NCI-H146 (cell line): ENCODE measurements at regions not wholly inside any gene's neighbourhood (a gene's known extent, or its start where the extent isn't known, plus 50 kb on each side); places are given as distances from the start of the nearest gene placed in this dataset.
"Not testable (repeated sequence)": the region's sequence is repeated elsewhere in the genome, so short reads cannot be mapped to it uniquely, and the experiment has no call there.

Source experiments
- DNase-seq: peaks from one replicate; lab custom pipeline; 2025; lab: John Stamatoyannopoulos, UW

DNA sequence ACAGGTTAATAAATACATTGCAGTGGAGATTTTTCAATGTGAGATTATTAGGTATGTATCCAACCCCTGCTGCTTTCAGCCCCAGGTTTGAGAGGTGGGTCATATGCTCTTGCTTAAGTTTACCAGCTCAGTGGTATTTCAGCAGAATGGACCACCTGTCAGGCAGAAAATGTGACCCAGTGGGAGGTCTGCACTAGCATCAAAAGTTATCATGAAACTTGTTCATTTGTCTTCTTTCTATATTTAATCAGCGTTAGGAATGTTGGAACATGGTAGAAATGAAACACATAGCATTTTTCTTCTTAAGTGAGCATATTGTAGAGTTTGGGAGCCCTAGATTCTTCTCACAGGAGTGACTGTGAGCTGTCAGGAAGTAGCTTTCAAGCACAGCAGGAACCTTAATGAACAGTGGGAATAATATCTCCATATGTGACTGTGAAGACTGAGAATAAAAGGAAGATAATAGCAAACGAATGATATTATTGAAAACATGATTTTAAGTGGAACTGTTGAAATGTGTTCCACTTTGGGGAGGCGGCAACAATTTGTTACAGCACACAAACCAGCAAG lies 596.9 kb upstream of the CDH6 start:
- peak; percentile 86 for DNase-seq

DNA sequence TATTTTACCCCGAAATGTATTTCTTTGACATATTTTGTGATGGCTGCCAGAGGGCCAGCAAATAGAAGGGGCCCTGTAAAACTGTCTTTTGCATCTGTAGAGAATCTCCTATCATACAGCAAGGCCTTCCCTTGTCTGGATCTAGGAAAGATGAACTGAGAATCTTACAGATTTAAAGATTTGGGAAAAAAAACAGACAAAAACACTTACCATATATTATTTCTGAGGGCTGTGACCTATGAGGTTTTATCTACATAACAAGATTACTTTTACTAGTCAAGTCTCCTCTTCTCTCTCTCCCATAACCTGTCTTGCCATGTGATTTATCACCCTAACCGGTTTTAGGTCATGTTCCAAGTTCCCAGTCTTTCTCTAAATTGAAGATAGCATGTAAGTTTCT lies 599.2 kb upstream of the CDH6 start:
- DNase-seq, result no peak

DNA sequence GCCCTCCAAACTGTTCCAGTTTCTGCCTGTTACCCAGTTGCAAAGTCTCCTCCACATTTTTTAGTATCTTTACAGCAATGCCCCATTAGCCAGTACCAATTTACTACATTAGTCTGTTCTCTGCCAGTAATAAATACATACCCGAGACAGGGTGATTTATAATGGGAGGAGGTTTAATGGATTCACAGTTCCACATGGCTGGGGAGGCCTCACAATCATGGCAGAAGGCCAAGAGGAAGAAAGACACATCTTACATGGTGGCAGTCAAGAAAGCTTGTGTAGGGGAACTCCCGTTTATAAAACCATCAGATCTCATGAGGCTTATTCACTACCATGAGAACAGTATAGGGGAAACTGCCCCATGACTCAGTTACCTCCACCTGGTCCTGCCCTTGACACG lies 600.7 kb upstream of the CDH6 start:
- no peak for DNase-seq

- DNase-seq, result no peak
Observed at GRCh38 chr5:30581198-30581935, 612.1 kb upstream of the CDH6 start.

- no peak for DNase-seq
Observed at GRCh38 chr5:30574761-30575160, 618.7 kb upstream of the CDH6 start.

DNA sequence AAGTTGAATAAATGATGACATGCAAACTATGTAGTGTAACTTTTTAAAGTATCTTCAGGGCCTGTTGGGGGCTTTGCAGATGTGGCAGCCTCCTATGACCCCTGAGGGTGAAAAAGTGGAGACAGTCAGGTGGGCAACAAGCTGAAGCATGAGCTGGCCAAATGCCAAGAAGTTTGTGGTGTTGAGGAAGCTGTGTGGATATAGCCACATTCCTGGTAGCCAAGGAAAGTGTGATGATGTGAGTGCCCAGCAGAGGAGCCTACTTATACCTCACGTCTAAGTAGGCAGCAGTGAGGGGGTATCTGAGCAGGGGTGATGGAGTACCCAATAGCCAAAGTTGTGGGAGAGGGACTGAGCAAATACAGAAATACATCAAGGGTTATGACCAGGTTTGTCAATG lies 621.2 kb upstream of the CDH6 start:
- DNase-seq, result no peak

DNA sequence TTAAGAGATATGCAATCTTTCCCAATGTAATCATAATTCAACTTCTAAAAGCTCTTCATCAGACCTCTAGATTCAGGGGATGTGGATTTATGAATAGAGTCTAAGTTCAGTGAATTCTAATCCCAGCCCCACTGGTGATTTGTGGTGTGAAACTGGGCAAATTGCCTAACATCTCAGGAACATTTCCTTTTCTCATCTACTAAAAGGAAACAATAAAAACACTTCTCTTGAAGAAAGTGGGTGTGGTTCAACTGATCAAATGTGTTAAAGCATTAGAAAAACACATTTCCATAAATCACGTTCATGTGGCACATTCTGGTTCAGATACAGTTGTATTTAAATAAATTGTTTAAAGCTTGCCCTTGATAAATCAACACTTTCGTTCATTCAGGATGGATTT lies 631.7 kb upstream of the CDH6 start:
- no peak for DNase-seq

GRCh38 chr5:30551618-30552017 lies 641.9 kb upstream of the CDH6 start:
- no peak for DNase-seq

DNA sequence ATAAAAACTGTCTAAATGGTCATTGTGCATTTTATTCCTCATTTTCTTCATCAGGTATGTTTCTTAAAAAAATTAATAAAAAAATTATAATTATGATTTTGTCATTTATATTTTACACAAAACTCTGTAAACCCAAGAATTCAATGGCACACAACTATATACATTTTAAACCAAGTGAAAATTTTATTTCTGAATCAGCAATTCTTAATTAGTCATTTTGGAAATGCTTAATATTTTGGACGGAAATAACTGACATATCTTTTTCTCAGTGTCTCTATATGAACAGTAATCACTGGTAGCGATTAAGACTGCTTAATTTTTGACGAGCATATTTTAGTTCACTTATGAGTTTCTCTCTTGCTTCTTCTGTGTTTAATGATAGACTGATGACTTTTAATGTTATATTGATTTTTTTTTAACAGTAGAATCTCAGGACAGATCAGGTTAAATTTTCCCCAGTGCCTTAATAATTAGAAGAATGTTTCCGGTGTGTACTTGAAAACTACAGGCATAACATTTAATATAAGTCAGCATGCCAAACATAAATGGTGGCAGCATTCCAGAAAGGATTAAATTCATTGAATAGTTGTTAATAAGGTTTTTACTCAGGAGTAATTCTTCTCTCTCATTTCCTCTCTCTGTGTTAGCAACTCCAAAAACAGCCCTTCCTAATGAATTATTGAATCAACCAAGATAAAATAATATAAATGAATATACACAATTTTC lies 644.7 kb upstream of the CDH6 start:
- no peak for DNase-seq

DNA sequence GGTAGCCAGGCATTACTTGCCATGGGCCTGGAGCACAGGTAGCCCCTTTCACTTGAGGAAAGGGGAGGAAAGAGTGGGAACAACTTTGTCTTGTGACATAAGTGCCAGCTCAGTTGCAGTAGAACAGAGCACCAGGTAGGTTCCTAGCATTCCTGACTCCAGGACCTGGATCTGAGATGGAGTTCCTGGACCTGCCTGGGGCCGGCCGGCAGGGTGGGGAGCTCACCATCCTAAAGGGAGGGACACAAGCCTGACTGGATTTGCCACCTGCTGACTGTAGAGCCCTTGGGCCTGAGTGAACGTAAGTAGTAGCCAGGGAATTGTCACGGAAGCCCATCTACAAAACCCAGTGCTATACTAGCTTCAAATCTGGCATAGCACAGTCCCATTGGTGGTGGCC lies 653.3 kb upstream of the CDH6 start:
- no peak for DNase-seq

- DNase-seq, result no peak
Observed at GRCh38 chr5:30539004-30539634, 654.4 kb upstream of the CDH6 start.

DNA sequence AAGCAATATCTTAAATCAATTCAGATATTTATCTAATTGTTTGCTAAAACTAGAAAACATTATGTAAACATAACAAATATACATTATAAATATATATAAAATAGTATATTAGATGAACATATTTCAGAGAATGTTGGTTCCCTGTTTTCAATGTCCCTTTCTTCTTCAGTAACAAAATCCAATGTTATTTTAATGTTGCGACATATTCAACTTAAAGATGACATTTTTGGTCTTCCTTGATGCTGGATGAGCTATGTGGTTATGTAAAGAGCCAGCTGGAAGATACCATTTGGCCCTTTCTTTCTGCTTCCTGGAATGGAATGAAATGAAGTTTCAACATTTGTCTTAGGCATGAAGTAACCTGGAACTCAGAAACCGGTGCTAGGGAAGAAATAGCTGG lies 668.1 kb upstream of the CDH6 start:
- DNase-seq, result no peak

GRCh38 chr5:30524428-30524827 lies 669.1 kb upstream of the CDH6 start:
- DNase-seq, result no peak

DNA sequence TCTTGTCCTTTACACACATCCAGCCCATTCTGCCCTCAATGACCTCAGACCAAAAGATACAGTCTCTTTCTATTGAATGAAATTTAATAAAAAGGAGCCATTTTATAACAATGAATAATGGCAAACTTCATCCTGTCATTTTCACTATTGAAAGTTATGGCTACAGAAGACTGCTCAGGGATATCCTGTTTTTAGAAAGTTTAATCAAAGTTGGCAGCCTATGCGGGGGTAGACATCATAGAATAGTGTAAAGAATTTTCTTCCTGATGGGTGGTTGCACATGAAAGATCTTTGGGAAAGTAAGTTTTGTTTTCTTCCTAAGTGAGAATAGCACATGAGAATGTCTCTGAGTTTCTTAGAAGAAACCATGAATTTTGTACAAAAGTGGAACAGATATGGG lies 670.4 kb upstream of the CDH6 start:
- no peak for DNase-seq

DNA sequence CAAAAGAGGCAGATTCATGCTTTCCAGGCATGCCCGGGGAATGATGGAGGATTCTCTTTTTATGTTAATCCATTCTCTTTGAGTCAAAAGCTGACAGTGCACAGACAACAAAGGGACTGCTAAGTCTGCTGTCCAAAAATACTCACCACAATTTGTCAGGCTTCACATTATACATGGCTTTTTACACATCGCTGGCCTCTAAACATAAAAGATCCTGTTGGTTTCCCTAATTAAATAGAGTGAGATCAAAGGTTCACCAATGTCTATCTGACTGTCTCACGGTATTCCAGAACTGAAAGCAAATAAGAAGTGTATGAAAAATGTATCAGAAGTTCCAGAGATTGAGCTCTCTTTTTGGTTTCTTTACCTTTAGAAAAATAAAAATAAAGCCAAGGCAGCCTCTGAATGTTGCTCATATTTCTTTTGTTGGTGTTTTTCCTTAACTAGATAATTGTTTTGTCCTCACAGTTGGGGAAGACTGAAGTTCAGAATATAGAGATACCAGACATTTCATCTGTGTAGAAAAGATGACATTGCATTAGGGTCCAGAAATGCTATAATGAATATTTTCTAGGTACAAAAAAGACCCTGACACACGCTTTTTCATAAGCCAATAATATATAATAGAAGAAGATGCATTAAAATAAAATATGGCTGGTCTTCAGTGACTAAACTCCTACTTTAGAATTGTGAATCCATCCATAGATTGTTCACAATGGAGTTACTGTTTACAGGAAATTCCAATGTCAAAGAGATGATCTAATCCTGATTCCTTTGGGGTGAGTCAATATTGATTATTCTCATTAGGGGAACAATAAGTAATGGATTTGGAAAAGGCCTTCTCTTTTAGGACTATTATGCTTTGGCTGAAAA lies 688.2 kb upstream of the CDH6 start:
- peak; percentile 66 for DNase-seq

DNA sequence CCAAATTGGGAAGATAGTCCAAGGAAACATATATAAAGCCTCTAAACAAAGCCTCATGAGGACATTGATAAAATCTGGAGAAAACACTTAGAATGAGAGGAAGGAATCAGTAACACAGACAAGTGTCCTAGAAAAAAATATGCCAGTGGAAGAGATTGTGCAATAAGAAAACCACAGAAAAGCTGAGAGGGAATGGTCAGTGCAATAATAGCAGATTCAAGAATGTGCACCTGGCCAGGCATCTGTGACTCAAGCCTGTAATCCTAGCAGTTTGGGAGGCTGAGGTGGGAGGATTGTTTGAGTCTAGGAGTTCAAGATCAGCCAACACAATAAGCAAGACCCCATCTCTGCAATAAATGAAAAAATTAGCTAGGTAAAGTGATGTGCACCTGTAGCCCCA lies 691.2 kb upstream of the CDH6 start:
- no peak for DNase-seq

GRCh38 chr5:30501065-30501464 lies 692.4 kb upstream of the CDH6 start:
- DNase-seq, result no peak

GRCh38 chr5:30500513-30500912 lies 693.0 kb upstream of the CDH6 start:
- DNase-seq, result no peak

DNA sequence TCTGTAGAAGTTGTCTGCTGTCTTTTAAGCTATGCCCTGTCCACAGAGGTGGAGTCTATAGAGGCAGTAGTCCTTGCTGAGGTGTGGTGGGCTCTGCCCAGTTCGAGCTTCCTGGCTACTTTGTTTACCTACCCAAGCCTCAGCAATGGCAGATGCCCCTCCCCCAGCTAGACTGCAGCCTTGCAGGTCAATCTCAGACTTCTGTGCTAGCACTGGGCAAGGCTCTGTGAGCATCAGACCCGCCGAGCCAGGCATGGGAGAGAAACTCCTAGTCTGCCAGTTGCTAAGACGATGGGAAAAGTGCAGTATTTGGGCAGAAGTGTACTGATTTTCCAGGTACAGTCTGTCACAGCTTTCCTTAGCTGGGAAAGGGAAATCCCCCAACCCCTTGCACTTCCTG lies 694.1 kb upstream of the CDH6 start:
- no peak for DNase-seq

DNA sequence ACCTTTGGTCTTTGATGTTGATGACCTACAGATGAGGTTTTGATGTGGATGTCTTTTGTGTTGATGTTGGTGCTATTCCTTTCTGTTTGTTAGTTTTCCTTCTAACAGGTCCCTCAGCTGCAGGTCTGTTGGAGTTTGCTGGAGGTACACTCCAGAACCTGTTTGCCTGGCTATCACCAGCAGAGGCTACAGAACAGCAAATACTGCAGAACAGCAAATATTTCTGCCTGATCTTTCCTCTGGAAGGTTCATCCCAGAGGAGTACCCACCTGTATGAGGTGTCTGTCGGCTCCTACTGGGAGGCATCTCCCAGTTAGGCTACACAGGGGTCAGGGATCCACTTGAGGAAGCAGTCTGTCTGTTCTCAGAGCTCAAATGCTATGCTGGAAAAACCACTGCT lies 694.5 kb upstream of the CDH6 start:
- no peak for DNase-seq

DNA sequence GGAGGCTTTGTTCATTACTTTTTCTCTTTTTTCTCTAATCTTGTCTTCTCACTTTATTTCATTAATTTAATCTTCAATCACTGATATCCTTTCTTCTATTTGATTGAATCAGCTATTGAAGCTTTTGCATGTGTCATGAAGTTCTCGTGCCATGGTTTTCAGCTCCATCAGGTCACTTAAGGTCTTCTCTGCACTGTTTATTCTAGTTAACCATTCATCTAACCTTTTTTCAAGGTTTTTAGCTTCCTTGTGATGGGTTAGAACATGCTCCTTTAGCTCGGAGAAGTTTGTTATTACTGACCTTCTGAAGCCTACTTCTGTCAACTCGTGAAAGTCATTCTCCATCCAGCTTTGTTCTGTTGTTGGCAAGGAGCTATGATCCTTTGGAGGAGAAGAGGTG lies 695.0 kb upstream of the CDH6 start:
- DNase-seq, result not testable (repeated sequence)

DNA sequence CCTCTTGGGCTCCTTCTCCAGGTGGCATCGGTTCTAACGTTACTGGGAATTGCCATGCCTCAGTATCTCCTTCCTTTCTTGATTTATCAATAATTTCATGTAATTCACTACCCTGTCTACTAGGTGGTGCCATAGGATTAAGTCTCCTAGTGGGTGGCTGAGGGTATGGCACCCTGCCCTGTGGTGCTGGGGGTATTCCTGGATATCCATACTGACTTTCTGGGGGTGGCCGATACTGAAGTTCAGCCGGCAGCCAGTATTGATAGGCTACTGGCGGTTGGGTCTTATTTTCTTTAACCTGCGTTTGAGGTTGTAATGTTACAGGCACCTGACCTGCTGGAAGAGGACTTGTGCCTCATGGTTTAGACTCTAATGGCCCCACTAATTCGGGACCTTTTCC lies 699.4 kb upstream of the CDH6 start:
- DNase-seq, result not testable (repeated sequence)
